ENCODE measurements at regions not wholly inside any gene's neighbourhood (a gene's known extent, or its start where the extent isn't known, plus 50 kb on each side); places are given as distances from the start of the nearest gene placed in this dataset.

- Histone ChIP-seq H3K27ac (no peak overlapping the region), H3K9me3 (no peaks in the 10 kb centered on the region), H3K27me3 (no peaks in the 10 kb centered on the region), H3K4me3 (no peak overlapping the region), H3K4me1 (no peaks in the 10 kb centered on the region), H3K36me3 (no peaks in the 10 kb centered on the region)
- intact Hi-C loops (cut with DNase I), result no loop called here
- no peak for DNase-seq (ENCODE audit: low spot score in 2 of 2)
- TF ChIP-seq CTCF (IDR thresholded peaks at IDR 0.05), result no peak
Observed at GRCh38 chr11:127118811-127119210, 118.2 kb upstream of the KIRREL3 start.

- Histone ChIP-seq H3K27me3 (no peaks in the 10 kb centered on the region), H3K9me3 (no peaks in the 10 kb centered on the region), H3K27ac (no peak overlapping the region), H3K4me1 (no peaks in the 10 kb centered on the region), H3K36me3 (no peaks in the 10 kb centered on the region), H3K4me3 (no peak overlapping the region)
- TF ChIP-seq CTCF (IDR thresholded peaks at IDR 0.05), result no peak
- intact Hi-C loops (cut with DNase I), result no loop called here
- DNase-seq (ENCODE audit: low spot score in 2 of 2), result no peak
Observed at GRCh38 chr11:127117231-127117739, 116.7 kb upstream of the KIRREL3 start.

- H3K4me3 ChIP-seq, result no peak overlapping the region
- no peak for TF ChIP-seq CTCF (IDR thresholded peaks at IDR 0.05)
- intact Hi-C loops (cut with DNase I), result no loop called here
- H3K9me3 ChIP-seq, result no peaks in the 10 kb centered on the region
- no peak for DNase-seq (ENCODE audit: low spot score in 2 of 2)
- H3K27me3 ChIP-seq, result no peaks in the 10 kb centered on the region
- no peaks in the 10 kb centered on the region for H3K4me1 ChIP-seq
- no peaks in the 10 kb centered on the region for H3K36me3 ChIP-seq
- no peak overlapping the region for H3K27ac ChIP-seq
Observed at GRCh38 chr11:127115844-127116243, 115.3 kb upstream of the KIRREL3 start.

- Histone ChIP-seq H3K4me3 (no peak overlapping the region), H3K27me3 (no peaks in the 10 kb centered on the region), H3K36me3 (no peaks in the 10 kb centered on the region), H3K9me3 (no peaks in the 10 kb centered on the region), H3K27ac (no peak overlapping the region), H3K4me1 (no peaks in the 10 kb centered on the region)
- TF ChIP-seq CTCF (IDR thresholded peaks at IDR 0.05), result no peak
- DNase-seq (ENCODE audit: low spot score in 2 of 2), result no peak
- intact Hi-C loops (cut with DNase I), result no loop called here
Observed at GRCh38 chr11:127114035-127114434, 113.5 kb upstream of the KIRREL3 start.

- Histone ChIP-seq H3K27ac (no peak overlapping the region), H3K4me1 (no peaks in the 10 kb centered on the region), H3K27me3 (no peaks in the 10 kb centered on the region), H3K9me3 (no peaks in the 10 kb centered on the region), H3K36me3 (no peaks in the 10 kb centered on the region), H3K4me3 (no peak overlapping the region)
- DNase-seq (ENCODE audit: low spot score in 2 of 2), result no peak
- TF ChIP-seq CTCF (IDR thresholded peaks at IDR 0.05), result no peak
- intact Hi-C loops (cut with DNase I), result no loop called here
Observed at GRCh38 chr11:127110542-127110941, 110.0 kb upstream of the KIRREL3 start.
